ENCODE measurements at regions not wholly inside any gene's neighbourhood (a gene's known extent, or its start where the extent isn't known, plus 50 kb on each side); places are given as distances from the start of the nearest gene placed in this dataset.

GRCh38 chr5:33224285-33224961, 216.3 kb upstream of the TARS1 start:
- TF ChIP-seq CTCF (IDR thresholded peaks at IDR 0.05): no peak
- H3K36me3 Mint-ChIP-seq (ENCODE audit: low read depth): no peaks in the 10 kb centered on the region
- no peak overlapping the region for H3K4me3 Mint-ChIP-seq
- peaks cover 7% of the 10 kb centered on the region for H3K9me3 Mint-ChIP-seq
- H3K4me1 Mint-ChIP-seq (ENCODE audit: low read depth): no peaks in the 10 kb centered on the region
- POLR2A ChIA-PET: no interaction called here
- intact Hi-C loops (cut with micrococcal nuclease): no loop called here
- no peaks in the 10 kb centered on the region for H3K27me3 Mint-ChIP-seq
- no peak overlapping the region for H3K27ac Mint-ChIP-seq
- DNase-seq (no peak), ATAC-seq (no peak)
- CTCF ChIA-PET: no interaction called here

- ATAC-seq (no peak), DNase-seq (no peak)
- H3K4me3 Mint-ChIP-seq: no peak overlapping the region
- ChIA-PET CTCF (no interaction called here), POLR2A (no interaction called here)
- H3K36me3 Mint-ChIP-seq (ENCODE audit: low read depth): no peaks in the 10 kb centered on the region
- H3K4me1 Mint-ChIP-seq (ENCODE audit: low read depth): no peaks in the 10 kb centered on the region
- no peak for TF ChIP-seq CTCF (IDR thresholded peaks at IDR 0.05)
- intact Hi-C loops (cut with micrococcal nuclease): no loop called here
- H3K9me3 Mint-ChIP-seq: peaks cover 7% of the 10 kb centered on the region
- H3K27ac Mint-ChIP-seq: no peak overlapping the region
- no peaks in the 10 kb centered on the region for H3K27me3 Mint-ChIP-seq
Observed at GRCh38 chr5:33227247-33227646, 213.5 kb upstream of the TARS1 start.

- peaks cover 7% of the 10 kb centered on the region for H3K9me3 Mint-ChIP-seq
- intact Hi-C loops (cut with micrococcal nuclease): no loop called here
- no peaks in the 10 kb centered on the region for H3K4me1 Mint-ChIP-seq (ENCODE audit: low read depth)
- H3K36me3 Mint-ChIP-seq (ENCODE audit: low read depth): no peaks in the 10 kb centered on the region
- ATAC-seq (no peak), DNase-seq (no peak)
- no peak overlapping the region for H3K27ac Mint-ChIP-seq
- no peak for TF ChIP-seq CTCF (IDR thresholded peaks at IDR 0.05)
- ChIA-PET CTCF (no interaction called here), POLR2A (no interaction called here)
- no peak overlapping the region for H3K4me3 Mint-ChIP-seq
- no peaks in the 10 kb centered on the region for H3K27me3 Mint-ChIP-seq
Observed at GRCh38 chr5:33227746-33228145, 213.0 kb upstream of the TARS1 start.

- peaks cover 7% of the 10 kb centered on the region for H3K9me3 Mint-ChIP-seq
- no peak overlapping the region for H3K27ac Mint-ChIP-seq
- TF ChIP-seq CTCF (IDR thresholded peaks at IDR 0.05): no peak
- H3K4me1 Mint-ChIP-seq (ENCODE audit: low read depth): no peaks in the 10 kb centered on the region
- H3K27me3 Mint-ChIP-seq: no peaks in the 10 kb centered on the region
- no peak overlapping the region for H3K4me3 Mint-ChIP-seq
- no peak for DNase-seq
- ChIA-PET POLR2A (no interaction called here), CTCF (no interaction called here)
- intact Hi-C loops (cut with micrococcal nuclease): no loop called here
- ATAC-seq: no peak
- H3K36me3 Mint-ChIP-seq (ENCODE audit: low read depth): no peaks in the 10 kb centered on the region
Observed at GRCh38 chr5:33228149-33228548, 212.6 kb upstream of the TARS1 start.

- no peak overlapping the region for H3K27ac Mint-ChIP-seq
- no peak overlapping the region for H3K4me3 Mint-ChIP-seq
- no peak for TF ChIP-seq CTCF (IDR thresholded peaks at IDR 0.05)
- DNase-seq: no peak
- ATAC-seq: no peak
- H3K9me3 Mint-ChIP-seq: peaks cover 7% of the 10 kb centered on the region
- ChIA-PET POLR2A (no interaction called here), CTCF (interaction anchor here (0.6 kb wide), 1 partner anchor 92 kb away, joined by 3 read pairs; no protein-coding TSS in a partner anchor)
- H3K4me1 Mint-ChIP-seq (ENCODE audit: low read depth): no peaks in the 10 kb centered on the region
- intact Hi-C loops (cut with micrococcal nuclease): no loop called here
- no peaks in the 10 kb centered on the region for H3K27me3 Mint-ChIP-seq
- H3K36me3 Mint-ChIP-seq (ENCODE audit: low read depth): no peaks in the 10 kb centered on the region
Observed at GRCh38 chr5:33229216-33229615, 211.5 kb upstream of the TARS1 start.
